PFSK-1 (cell line): ENCODE measurements at regions not wholly inside any gene's neighbourhood (a gene's known extent, or its start where the extent isn't known, plus 50 kb on each side); places are given as distances from the start of the nearest gene placed in this dataset.

Source experiments
- FOXP2 ChIP-seq: optimal IDR thresholded peaks from 2 replicates; pipeline ENCODE3; 2011; ENCODE audit warnings: borderline replicate concordance, control low read depth, inconsistent platforms; ENCODE audit not compliant: insufficient read depth; ENCODE audit errors: extremely low read length, extremely low read depth
- POLR2AphosphoS5 ChIP-seq: IDR thresholded peaks from 2 replicates; pipeline ENCODE4 v1.6.1; 2012; ENCODE audit warnings: low read depth, mild to moderate bottlenecking, control low read depth, low read length, moderate library complexity
- SIN3A ChIP-seq: IDR thresholded peaks from 2 replicates; pipeline ENCODE4 v1.6.1; 2012; ENCODE audit warnings: mild to moderate bottlenecking, low read length, moderate library complexity, borderline replicate concordance; ENCODE audit not compliant: insufficient read depth
- TAF1 ChIP-seq: IDR thresholded peaks from 2 replicates; pipeline ENCODE4 v1.6.1; 2012; ENCODE audit warnings: low read length, control low read depth, borderline replicate concordance; ENCODE audit not compliant: insufficient read depth
- TF ChIP-seq, protein P1 (sequence below), 2 experiments: IDR thresholded peaks; 2 replicates each; pipeline versions ENCODE4 v1.6.1 to v1.8.0; 2011 to 2012; ENCODE audit warnings: low read depth in 2 of 2, low read length in 2 of 2, control low read depth in 1 of 2, inconsistent platforms in 1 of 2, mild to moderate bottlenecking in 1 of 2, moderate library complexity in 1 of 2; ENCODE audit not compliant: insufficient read depth in 1 of 2

DNA sequence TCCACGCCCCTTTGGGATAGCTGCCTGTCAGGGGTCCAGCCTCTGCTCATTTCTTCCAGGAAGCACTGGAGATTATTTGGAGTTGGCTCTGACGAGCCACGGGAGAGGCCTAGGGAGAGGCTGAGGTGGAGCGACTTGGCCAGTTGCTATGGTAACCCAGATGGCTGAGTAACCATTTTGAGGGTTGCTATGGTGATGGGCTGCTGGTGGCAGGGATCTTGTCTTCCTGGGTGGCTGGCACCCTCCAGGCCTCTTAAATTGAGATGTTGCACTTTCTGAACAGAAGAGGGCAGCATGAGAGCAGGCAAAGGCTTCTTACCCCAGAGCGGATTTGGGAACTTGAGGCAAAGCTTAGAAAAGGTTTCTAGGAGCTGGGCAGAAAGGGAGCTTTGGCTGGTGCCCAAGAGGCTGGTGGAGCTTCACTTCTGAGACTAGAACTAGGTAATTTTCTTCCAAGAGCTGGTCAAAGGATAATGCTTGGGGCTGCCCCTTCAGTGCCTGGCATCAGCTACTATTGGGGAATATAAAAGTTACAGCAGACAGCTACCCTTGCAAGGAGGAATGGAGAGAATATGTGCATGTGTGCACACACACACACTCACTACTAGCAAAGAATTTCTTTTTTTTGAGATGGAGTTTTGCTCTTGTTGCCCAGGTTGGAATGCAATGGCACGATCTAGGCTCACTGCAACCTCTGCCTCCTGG, 72.5 kb downstream of the NDUFS5 start:
- TF ChIP-seq FOXP2 (no peak), SIN3A (no peak), TAF1 (no peak), POLR2AphosphoS5 (no peak)
- TF ChIP-seq, protein P1, sequence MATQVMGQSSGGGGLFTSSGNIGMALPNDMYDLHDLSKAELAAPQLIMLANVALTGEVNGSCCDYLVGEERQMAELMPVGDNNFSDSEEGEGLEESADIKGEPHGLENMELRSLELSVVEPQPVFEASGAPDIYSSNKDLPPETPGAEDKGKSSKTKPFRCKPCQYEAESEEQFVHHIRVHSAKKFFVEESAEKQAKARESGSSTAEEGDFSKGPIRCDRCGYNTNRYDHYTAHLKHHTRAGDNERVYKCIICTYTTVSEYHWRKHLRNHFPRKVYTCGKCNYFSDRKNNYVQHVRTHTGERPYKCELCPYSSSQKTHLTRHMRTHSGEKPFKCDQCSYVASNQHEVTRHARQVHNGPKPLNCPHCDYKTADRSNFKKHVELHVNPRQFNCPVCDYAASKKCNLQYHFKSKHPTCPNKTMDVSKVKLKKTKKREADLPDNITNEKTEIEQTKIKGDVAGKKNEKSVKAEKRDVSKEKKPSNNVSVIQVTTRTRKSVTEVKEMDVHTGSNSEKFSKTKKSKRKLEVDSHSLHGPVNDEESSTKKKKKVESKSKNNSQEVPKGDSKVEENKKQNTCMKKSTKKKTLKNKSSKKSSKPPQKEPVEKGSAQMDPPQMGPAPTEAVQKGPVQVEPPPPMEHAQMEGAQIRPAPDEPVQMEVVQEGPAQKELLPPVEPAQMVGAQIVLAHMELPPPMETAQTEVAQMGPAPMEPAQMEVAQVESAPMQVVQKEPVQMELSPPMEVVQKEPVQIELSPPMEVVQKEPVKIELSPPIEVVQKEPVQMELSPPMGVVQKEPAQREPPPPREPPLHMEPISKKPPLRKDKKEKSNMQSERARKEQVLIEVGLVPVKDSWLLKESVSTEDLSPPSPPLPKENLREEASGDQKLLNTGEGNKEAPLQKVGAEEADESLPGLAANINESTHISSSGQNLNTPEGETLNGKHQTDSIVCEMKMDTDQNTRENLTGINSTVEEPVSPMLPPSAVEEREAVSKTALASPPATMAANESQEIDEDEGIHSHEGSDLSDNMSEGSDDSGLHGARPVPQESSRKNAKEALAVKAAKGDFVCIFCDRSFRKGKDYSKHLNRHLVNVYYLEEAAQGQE (IDR thresholded peaks at IDR 0.05; ENCODE audit: insufficient read depth in 1 of 2, low read depth in 2 of 2, low read length in 2 of 2), result no peak

DNA sequence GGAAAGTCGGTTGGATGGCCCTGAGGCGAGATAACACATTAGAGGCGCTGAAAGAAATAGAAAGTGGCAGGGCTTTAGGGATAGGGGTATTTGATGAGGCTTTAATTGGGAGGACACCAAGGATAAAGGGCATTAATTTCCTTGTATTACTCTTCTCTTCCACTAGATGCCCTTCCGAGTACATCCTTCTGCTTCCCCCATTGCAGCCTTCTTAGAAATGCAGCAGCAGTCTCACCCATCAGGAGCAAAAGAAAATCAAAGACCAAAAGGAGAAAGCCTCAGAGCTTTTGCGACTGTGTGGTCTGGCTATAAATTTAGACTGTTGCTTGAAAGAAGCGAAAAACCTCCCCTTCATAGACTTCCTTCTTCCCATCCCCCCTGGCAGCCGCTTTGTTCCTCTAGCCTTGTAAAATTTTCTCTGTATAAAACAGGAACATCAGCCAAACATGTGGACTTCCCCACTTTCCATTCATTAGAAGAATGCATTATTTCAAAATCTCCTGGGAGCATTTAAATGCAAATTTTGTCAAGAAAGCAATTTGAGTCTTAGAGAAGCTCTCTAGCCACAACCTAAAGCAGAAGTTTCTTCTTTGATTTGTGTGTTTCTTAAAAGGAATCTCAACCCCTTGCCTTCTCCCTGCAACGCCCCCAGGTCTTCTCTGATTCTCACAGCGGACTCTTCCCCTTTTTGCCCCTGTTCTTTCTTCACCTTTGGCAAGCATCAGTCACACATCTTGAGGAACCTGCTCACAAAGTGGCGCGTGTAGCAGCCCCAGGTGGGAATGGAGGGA, 76.6 kb downstream of the NDUFS5 start:
- no peak for TF ChIP-seq SIN3A
- TF ChIP-seq POLR2AphosphoS5, result no peak
- TF ChIP-seq FOXP2, result no peak
- TF ChIP-seq, protein P1 (IDR thresholded peaks at IDR 0.05; ENCODE audit: insufficient read depth in 1 of 2, low read depth in 2 of 2, low read length in 2 of 2), result no peak
- TF ChIP-seq TAF1, result no peak

DNA sequence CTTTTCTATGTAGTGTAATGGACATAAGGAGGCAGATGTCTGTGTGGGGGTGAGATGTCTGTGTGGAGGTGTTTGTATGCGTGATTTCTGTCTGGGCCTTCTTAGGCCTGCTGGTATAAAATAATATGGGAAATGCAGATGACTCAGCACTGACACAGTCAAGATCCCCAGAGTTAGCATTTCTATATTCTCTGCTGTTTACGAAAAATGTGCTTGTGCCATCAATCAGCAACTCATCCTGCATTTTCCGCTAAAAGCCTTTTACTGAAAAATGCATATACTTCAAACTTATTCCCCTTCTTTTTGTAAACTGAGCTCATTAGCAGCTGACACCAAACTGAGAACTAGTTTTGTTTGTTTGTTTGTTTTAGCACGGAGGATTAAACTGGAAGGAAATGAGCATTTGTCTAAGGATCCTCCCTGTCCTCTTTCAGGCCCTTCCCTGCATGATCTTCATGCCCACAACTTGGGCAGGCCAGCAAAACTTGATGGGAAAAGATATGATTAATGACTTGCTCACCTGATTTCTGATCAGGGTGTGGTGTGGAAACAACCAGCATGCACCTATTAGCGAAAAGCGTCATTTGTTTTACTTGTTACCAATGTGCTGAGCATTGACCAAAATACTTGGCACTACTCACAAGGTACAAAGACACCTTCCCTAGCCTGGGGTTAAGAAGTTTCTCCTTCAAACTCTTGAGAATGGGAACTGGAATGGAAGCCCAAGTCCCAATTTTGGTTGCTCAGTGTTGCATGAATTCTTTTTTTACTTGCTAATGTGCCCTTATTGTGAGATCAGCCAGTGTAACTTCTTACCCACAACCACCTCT, 77.4 kb downstream of the NDUFS5 start:
- TF ChIP-seq FOXP2 (no peak), TAF1 (no peak), POLR2AphosphoS5 (no peak), SIN3A (no peak)
- TF ChIP-seq, protein P1 (IDR thresholded peaks at IDR 0.05; ENCODE audit: insufficient read depth in 1 of 2, low read depth in 2 of 2, low read length in 2 of 2), result no peak

DNA sequence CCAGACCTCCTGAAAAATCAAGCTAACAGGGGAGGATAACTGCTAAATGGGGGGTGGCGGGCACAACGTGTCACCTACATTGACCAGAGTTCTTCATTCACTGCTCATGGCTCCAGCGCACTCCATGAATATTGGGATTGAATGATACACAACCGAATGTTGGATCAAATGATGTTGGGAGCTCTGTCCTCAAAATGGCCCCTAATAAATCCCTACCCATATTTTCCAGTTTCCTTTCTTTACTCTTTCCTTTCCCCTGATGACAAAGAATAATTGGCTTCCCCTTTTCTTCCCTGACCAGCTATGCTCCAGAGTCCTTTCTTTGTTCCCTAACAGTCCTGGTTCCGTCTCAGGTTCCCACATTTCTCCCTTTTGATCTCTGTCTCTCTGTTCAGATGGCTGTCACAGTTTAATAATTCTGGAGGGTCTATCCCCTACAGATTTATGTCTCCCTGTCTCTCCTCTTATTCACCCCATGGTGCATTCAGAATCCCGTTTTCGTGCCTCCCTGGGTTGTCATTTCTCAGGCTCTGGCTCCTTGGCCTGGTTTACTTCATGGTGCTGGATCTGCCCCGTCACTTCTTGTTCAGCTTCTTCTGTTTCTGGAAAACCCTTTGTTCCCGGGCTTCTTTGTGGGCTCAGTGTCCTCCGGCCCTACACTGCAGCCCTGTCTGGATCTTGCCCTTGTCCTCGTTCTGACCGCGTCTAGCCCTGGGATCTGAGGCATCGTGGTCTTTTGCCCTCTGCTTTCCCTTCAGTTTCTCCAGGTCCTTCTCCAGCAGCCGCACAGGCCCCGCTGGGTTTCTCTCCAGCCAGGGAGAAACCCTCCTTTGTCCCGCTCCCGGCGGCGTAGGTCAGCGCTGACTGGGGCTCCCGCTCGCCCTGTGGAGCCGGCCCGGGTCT, 78.3 kb downstream of the NDUFS5 start:
- TF ChIP-seq FOXP2, result no peak
- no peak for TF ChIP-seq POLR2AphosphoS5
- no peak for TF ChIP-seq SIN3A
- TF ChIP-seq, protein P1 (IDR thresholded peaks at IDR 0.05; ENCODE audit: insufficient read depth in 1 of 2, low read depth in 2 of 2, low read length in 2 of 2), result no peak
- TF ChIP-seq TAF1, result no peak
